Liver (tissue), 8 donors: ENCODE measurements at regions not wholly inside any gene's neighbourhood (a gene's known extent, or its start where the extent isn't known, plus 50 kb on each side); places are given as distances from the start of the nearest gene placed in this dataset.

Source experiments
- DNase-seq: peaks from one replicate; pipeline ENCODE4 v3.0.0-alpha.2; 2017; ENCODE audit warnings: low spot score
- H3K27ac ChIP-seq, 2 donors: one replicate each; pipeline ENCODE4 v1.7.0; 2013; ENCODE audit warnings: inconsistent platforms in 2 of 2, low read length in 2 of 2, control low read depth in 1 of 2, low read depth in 1 of 2, mild to moderate bottlenecking in 1 of 2
- H3K27me3 ChIP-seq, 4 donors: one replicate each; pipeline versions ENCODE4 v1.6.1 to v1.7.0; 2013; ENCODE audit warnings: low read length in 3 of 4, inconsistent platforms in 1 of 4, mild to moderate bottlenecking in 1 of 4, moderate library complexity in 1 of 4; ENCODE audit not compliant: control insufficient read depth in 4 of 4, insufficient read depth in 4 of 4
- H3K36me3 ChIP-seq, 4 donors: one replicate each; pipeline versions ENCODE4 v1.6.1 to v1.7.0; 2013; ENCODE audit warnings: low read length in 3 of 4, mild to moderate bottlenecking in 3 of 4, low read depth in 1 of 4, moderate library complexity in 1 of 4; ENCODE audit not compliant: control insufficient read depth in 4 of 4, insufficient read depth in 3 of 4
- H3K4me1 ChIP-seq, 4 donors: one replicate each; pipeline versions ENCODE4 v1.6.1 to v1.7.0; 2013; ENCODE audit warnings: low read length in 3 of 4, mild to moderate bottlenecking in 3 of 4, moderate library complexity in 1 of 4; ENCODE audit not compliant: control insufficient read depth in 4 of 4, insufficient read depth in 4 of 4
- H3K4me3 ChIP-seq, 3 donors: one replicate each; pipeline versions ENCODE4 v1.6.1 to v1.7.0; 2013; ENCODE audit warnings: low read length in 3 of 3, control low read depth in 1 of 3, low read depth in 1 of 3, mild to moderate bottlenecking in 1 of 3
- H3K9ac ChIP-seq, 2 donors: one replicate each; pipeline ENCODE4 v1.7.0; 2013; ENCODE audit warnings: low read length in 2 of 2, mild to moderate bottlenecking in 2 of 2, moderate library complexity in 2 of 2, control low read depth in 1 of 2, low read depth in 1 of 2
- H3K9me3 ChIP-seq, 4 donors: one replicate each; pipeline versions ENCODE4 v1.6.1 to v1.7.0; 2013; ENCODE audit warnings: low read length in 3 of 4; ENCODE audit not compliant: control insufficient read depth in 4 of 4
- CTCF ChIP-seq: fragments of 150-350 bp; IDR thresholded peaks from 2 replicates; pipeline ENCODE4 v1.5.1; 2017; ENCODE audit warnings: improper control_type of control experiment, low read depth, low read length; ENCODE audit not compliant: missing input control
- EGR1 ChIP-seq, 2 donors: IDR thresholded peaks; 2 replicates each; pipeline ENCODE4 v1.6.1; 2016 to 2018; ENCODE audit warnings: antibody characterized with exemption in 2 of 2, low read depth in 2 of 2
- FOXA1 ChIP-seq: IDR thresholded peaks from 2 replicates; pipeline ENCODE4 v1.6.1; 2016; ENCODE audit warnings: antibody characterized with exemption
- FOXA2 ChIP-seq: IDR thresholded peaks from 2 replicates; pipeline ENCODE4 v1.6.1; 2016; ENCODE audit warnings: antibody characterized with exemption
- GABPA ChIP-seq, 2 donors: IDR thresholded peaks in 1 of 2; conservative IDR thresholded peaks in 1 of 2; 2 replicates each; pipeline ENCODE4 v1.6.1; 2016; ENCODE audit warnings: antibody characterized with exemption in 2 of 2, mild to moderate bottlenecking in 1 of 2, moderate library complexity in 1 of 2
- HNF4A ChIP-seq, 2 donors: conservative IDR thresholded peaks; 2 replicates each; pipeline ENCODE4 v1.6.1; 2016; ENCODE audit warnings: antibody characterized with exemption in 2 of 2, mild to moderate bottlenecking in 2 of 2
- HNF4G ChIP-seq: IDR thresholded peaks from 2 replicates; pipeline ENCODE4 v1.6.1; 2016; ENCODE audit warnings: antibody characterized with exemption
- JUND ChIP-seq, 2 donors: IDR thresholded peaks; 2 replicates each; pipeline ENCODE4 v1.6.1; 2016; ENCODE audit warnings: antibody characterized with exemption in 2 of 2
- NR2F2 ChIP-seq: IDR thresholded peaks from 2 replicates; pipeline ENCODE4 v1.6.1; 2016; ENCODE audit warnings: antibody characterized with exemption
- RAD21 ChIP-seq, 2 donors: IDR thresholded peaks; 2 replicates each; pipeline ENCODE4 v1.6.1; 2016; ENCODE audit warnings: antibody characterized with exemption in 2 of 2, mild to moderate bottlenecking in 2 of 2
- RXRA ChIP-seq, 2 donors: IDR thresholded peaks; 2 replicates each; pipeline ENCODE4 v1.6.1; 2017 to 2018; ENCODE audit warnings: antibody characterized with exemption in 2 of 2, mild to moderate bottlenecking in 1 of 2
- SP1 ChIP-seq: IDR thresholded peaks from 2 replicates; pipeline ENCODE4 v1.6.1; 2018; ENCODE audit warnings: antibody characterized with exemption, mild to moderate bottlenecking
- TAF1 ChIP-seq: conservative IDR thresholded peaks from 2 replicates; pipeline ENCODE4 v1.6.1; 2016; ENCODE audit warnings: antibody characterized with exemption, mild to moderate bottlenecking
- YY1 ChIP-seq: IDR thresholded peaks from 2 replicates; pipeline ENCODE4 v1.6.1; 2016; ENCODE audit warnings: antibody characterized with exemption, mild to moderate bottlenecking
- WGBS: extraction: QIAGEN DNeasy Blood & Tissue Kit; methylation state at CpG from one replicate; pipeline ENCODE4 v1.1.7; 2013; 5-methylcytosine and 5-hydroxymethylcytosine counted together
- TF ChIP-seq, protein P1 (sequence below): IDR thresholded peaks from 2 replicates; pipeline ENCODE4 v1.6.1; 2016; ENCODE audit warnings: antibody characterized with exemption
- TF ChIP-seq, protein P2 (sequence below): IDR thresholded peaks from 2 replicates; pipeline ENCODE4 v1.6.1; 2016; ENCODE audit warnings: antibody characterized with exemption
- TF ChIP-seq, protein P3 (sequence below): IDR thresholded peaks from 2 replicates; pipeline ENCODE4 v1.6.1; 2016; ENCODE audit warnings: antibody characterized with exemption, mild to moderate bottlenecking
- donor health status: healthy.
- donor health status: healthy.
- donor health status: healthy.
- donor health status: healthy.
- donor health status: healthy.

GRCh38 chr20:41818991-41819390, 200.8 kb upstream of the CHD6 start:
- Histone ChIP-seq H3K27me3 (peaks cover 0 to 5% (median 4%) of the 10 kb centered on the region in 4 donors), H3K36me3 (no peaks in the 10 kb centered on the region), H3K4me1 (no peaks in the 10 kb centered on the region), H3K4me3 (no peak overlapping the region), H3K27ac (no peak overlapping the region), H3K9me3 (no peaks in the 10 kb centered on the region), H3K9ac (no peak overlapping the region)
- DNase-seq, result no peak
- no peak for TF ChIP-seq SP1
- no peak for TF ChIP-seq FOXA2
- no peak for TF ChIP-seq HNF4A (conservative IDR thresholded peaks at IDR 0.05)
- no peak for TF ChIP-seq RAD21 (IDR thresholded peaks at IDR 0.05)
- TF ChIP-seq FOXA1, result no peak
- no peak for TF ChIP-seq GABPA (IDR thresholded peaks at IDR 0.05 in 1 of 2, conservative IDR thresholded peaks at IDR 0.05 in 1 of 2)
- TF ChIP-seq YY1, result no peak
- TF ChIP-seq, protein P1, sequence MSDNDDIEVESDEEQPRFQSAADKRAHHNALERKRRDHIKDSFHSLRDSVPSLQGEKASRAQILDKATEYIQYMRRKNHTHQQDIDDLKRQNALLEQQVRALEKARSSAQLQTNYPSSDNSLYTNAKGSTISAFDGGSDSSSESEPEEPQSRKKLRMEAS, result no peak
- no peak for TF ChIP-seq RXRA (IDR thresholded peaks at IDR 0.05)
- no peak for TF ChIP-seq NR2F2
- no peak for TF ChIP-seq TAF1
- TF ChIP-seq, protein P2, sequence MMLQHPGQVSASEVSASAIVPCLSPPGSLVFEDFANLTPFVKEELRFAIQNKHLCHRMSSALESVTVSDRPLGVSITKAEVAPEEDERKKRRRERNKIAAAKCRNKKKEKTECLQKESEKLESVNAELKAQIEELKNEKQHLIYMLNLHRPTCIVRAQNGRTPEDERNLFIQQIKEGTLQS, result no peak
- TF ChIP-seq HNF4G, result no peak
- TF ChIP-seq EGR1 (IDR thresholded peaks at IDR 0.05; ENCODE audit: low read depth in 2 of 2), result no peak
- TF ChIP-seq JUND (IDR thresholded peaks at IDR 0.05), result no peak
- WGBS, result 48% methylated on average over 5 of the region's 5 CpGs

- no peak overlapping the region for H3K27ac ChIP-seq
- H3K36me3 ChIP-seq, result no peaks in the 10 kb centered on the region
- peaks cover 0 to 5% (median 4%) of the 10 kb centered on the region in 4 donors for H3K27me3 ChIP-seq
- peaks cover 0 to 2% (median 0%) of the 10 kb centered on the region in 4 donors for H3K9me3 ChIP-seq
- TF ChIP-seq FOXA1 (no peak), CTCF (no peak), NR2F2 (no peak), EGR1 (IDR thresholded peaks at IDR 0.05; ENCODE audit: low read depth in 2 of 2) (no peak), SP1 (no peak), TAF1 (no peak), YY1 (no peak), HNF4A (conservative IDR thresholded peaks at IDR 0.05) (no peak), RAD21 (IDR thresholded peaks at IDR 0.05) (no peak), HNF4G (no peak)
- TF ChIP-seq, protein P3, sequence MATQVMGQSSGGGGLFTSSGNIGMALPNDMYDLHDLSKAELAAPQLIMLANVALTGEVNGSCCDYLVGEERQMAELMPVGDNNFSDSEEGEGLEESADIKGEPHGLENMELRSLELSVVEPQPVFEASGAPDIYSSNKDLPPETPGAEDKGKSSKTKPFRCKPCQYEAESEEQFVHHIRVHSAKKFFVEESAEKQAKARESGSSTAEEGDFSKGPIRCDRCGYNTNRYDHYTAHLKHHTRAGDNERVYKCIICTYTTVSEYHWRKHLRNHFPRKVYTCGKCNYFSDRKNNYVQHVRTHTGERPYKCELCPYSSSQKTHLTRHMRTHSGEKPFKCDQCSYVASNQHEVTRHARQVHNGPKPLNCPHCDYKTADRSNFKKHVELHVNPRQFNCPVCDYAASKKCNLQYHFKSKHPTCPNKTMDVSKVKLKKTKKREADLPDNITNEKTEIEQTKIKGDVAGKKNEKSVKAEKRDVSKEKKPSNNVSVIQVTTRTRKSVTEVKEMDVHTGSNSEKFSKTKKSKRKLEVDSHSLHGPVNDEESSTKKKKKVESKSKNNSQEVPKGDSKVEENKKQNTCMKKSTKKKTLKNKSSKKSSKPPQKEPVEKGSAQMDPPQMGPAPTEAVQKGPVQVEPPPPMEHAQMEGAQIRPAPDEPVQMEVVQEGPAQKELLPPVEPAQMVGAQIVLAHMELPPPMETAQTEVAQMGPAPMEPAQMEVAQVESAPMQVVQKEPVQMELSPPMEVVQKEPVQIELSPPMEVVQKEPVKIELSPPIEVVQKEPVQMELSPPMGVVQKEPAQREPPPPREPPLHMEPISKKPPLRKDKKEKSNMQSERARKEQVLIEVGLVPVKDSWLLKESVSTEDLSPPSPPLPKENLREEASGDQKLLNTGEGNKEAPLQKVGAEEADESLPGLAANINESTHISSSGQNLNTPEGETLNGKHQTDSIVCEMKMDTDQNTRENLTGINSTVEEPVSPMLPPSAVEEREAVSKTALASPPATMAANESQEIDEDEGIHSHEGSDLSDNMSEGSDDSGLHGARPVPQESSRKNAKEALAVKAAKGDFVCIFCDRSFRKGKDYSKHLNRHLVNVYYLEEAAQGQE, result no peak
- TF ChIP-seq, protein P1, result no peak
- TF ChIP-seq, protein P2, result no peak
- no peak overlapping the region for H3K9ac ChIP-seq
- 82% methylated on average over 5 of the region's 5 CpGs for WGBS
- H3K4me3 ChIP-seq, result no peak overlapping the region
- DNase-seq, result no peak
- no peaks in the 10 kb centered on the region for H3K4me1 ChIP-seq
These were observed 200.2 kb upstream of the CHD6 start for GRCh38 chr20:41818369-41818768.
